Fibroblast of lung (primary cell): ENCODE measurements at regions not wholly inside any gene's neighbourhood (a gene's known extent, or its start where the extent isn't known, plus 50 kb on each side); places are given as distances from the start of the nearest gene placed in this dataset.

Experiments used
- DNase-seq, 2 donors: peaks; one replicate each; pipeline versions ENCODE4 v3.0.0 to v3.0.0-alpha.2; 2010; ENCODE audit warnings: low read depth in 2 of 2
- H2AFZ ChIP-seq: 2 replicates; pipeline ENCODE4 v1.5.1; 2012; ENCODE audit warnings: low read length, control low read depth, inconsistent platforms
- H3K27ac ChIP-seq: 2 replicates; pipeline ENCODE4 v1.5.1; 2011; ENCODE audit warnings: low read length, control low read depth; ENCODE audit not compliant: insufficient read depth
- H3K27me3 ChIP-seq: 2 replicates; pipeline ENCODE4 v1.5.1; 2011; ENCODE audit warnings: mild to moderate bottlenecking, low read length; ENCODE audit not compliant: control insufficient read depth, insufficient read depth
- H3K36me3 ChIP-seq: 2 replicates; pipeline ENCODE4 v1.5.1; 2011; ENCODE audit warnings: low read length; ENCODE audit not compliant: control insufficient read depth, insufficient read depth
- H3K4me1 ChIP-seq: 2 replicates; pipeline ENCODE4 v1.5.1; 2011; ENCODE audit warnings: low read length; ENCODE audit not compliant: control insufficient read depth, insufficient read depth; ENCODE audit errors: extremely low read depth
- H3K4me2 ChIP-seq: 2 replicates; pipeline ENCODE4 v1.5.1; 2011; ENCODE audit warnings: low read length, control low read depth; ENCODE audit not compliant: insufficient read depth; ENCODE audit errors: extremely low read depth
- H3K4me3 ChIP-seq, 4 experiments: fragments of 200-600 bp in 1 of 4; sonication (generic) in 1 of 4; replicated peaks in 1 of 4; 2 replicates each; pipeline ENCODE4 v1.5.1; 2011 to 2016; ENCODE audit warnings: low read length in 4 of 4, low read depth in 3 of 4, mild to moderate bottlenecking in 3 of 4, control low read depth in 2 of 4, inconsistent platforms in 1 of 4, mixed read lengths in 1 of 4; ENCODE audit not compliant: insufficient read depth in 1 of 4; ENCODE audit errors: control extremely low read depth in 1 of 4
- H3K79me2 ChIP-seq: 2 replicates; pipeline ENCODE4 v1.5.1; 2012; ENCODE audit warnings: mild to moderate bottlenecking, low read length, inconsistent platforms; ENCODE audit not compliant: control insufficient read depth, insufficient read depth
- H3K9ac ChIP-seq: 2 replicates; pipeline ENCODE4 v1.5.1; 2011; ENCODE audit warnings: mild to moderate bottlenecking, low read length, control low read depth; ENCODE audit not compliant: insufficient read depth
- H3K9me3 ChIP-seq: 2 replicates; pipeline ENCODE4 v1.5.1; 2012; ENCODE audit warnings: low read depth, low read length; ENCODE audit not compliant: control insufficient read depth, insufficient read depth
- H4K20me1 ChIP-seq: 2 replicates; pipeline ENCODE4 v1.5.1; 2011; ENCODE audit warnings: low read length; ENCODE audit not compliant: control insufficient read depth, insufficient read depth; ENCODE audit errors: extremely low read depth
- CTCF ChIP-seq, 2 donors: IDR thresholded peaks in 1 of 2; conservative IDR thresholded peaks in 1 of 2; 1 replicate in 1 of 2; 2 replicates in 1 of 2; pipeline ENCODE4 v1.5.1; 2011 to 2012; ENCODE audit warnings: low read length in 2 of 2, control low read depth in 1 of 2, inconsistent platforms in 1 of 2, low read depth in 1 of 2, mild to moderate bottlenecking in 1 of 2
- EZH2 ChIP-seq: IDR thresholded peaks from 2 replicates; pipeline ENCODE4 v1.5.1; 2012; ENCODE audit warnings: low read length, control low read depth, mild to moderate bottlenecking; ENCODE audit errors: missing control alignments

GRCh38 chr20:51869002-51869401 is 66.7 kb upstream of the SALL4 start:
- Histone ChIP-seq H3K9ac (no peak overlapping the region), H4K20me1 (no peaks in the 10 kb centered on the region), H3K9me3 (no peaks in the 10 kb centered on the region), H3K4me3 (no peak overlapping the region), H3K4me2 (no peak overlapping the region), H3K4me1 (no peaks in the 10 kb centered on the region), H3K27me3 (peaks cover 3% of the 10 kb centered on the region), H3K79me2 (no peaks in the 10 kb centered on the region), H3K27ac (no peak overlapping the region), H3K36me3 (no peaks in the 10 kb centered on the region), H2AFZ (no peak overlapping the region)
- DNase-seq, result no peak
- no peak for TF ChIP-seq CTCF (conservative IDR thresholded peaks at IDR 0.05 in 1 of 2, IDR thresholded peaks at IDR 0.05 in 1 of 2; ENCODE audit: low read depth in 1 of 2, low read length in 2 of 2)

GRCh38 chr20:51867251-51867650 is 64.9 kb upstream of the SALL4 start:
- DNase-seq, result no peak
- no peak overlapping the region for H3K9ac ChIP-seq
- no peak overlapping the region for H3K4me2 ChIP-seq
- H4K20me1 ChIP-seq, result no peaks in the 10 kb centered on the region
- no peaks in the 10 kb centered on the region for H3K36me3 ChIP-seq
- no peaks in the 10 kb centered on the region for H3K27me3 ChIP-seq
- no peak overlapping the region for H2AFZ ChIP-seq
- H3K9me3 ChIP-seq, result no peaks in the 10 kb centered on the region
- H3K4me3 ChIP-seq, result no peak overlapping the region
- no peak overlapping the region for H3K27ac ChIP-seq
- no peaks in the 10 kb centered on the region for H3K79me2 ChIP-seq
- TF ChIP-seq CTCF (conservative IDR thresholded peaks at IDR 0.05 in 1 of 2, IDR thresholded peaks at IDR 0.05 in 1 of 2; ENCODE audit: low read depth in 1 of 2, low read length in 2 of 2) (no peak), EZH2 (no peak)
- H3K4me1 ChIP-seq, result no peaks in the 10 kb centered on the region

- Histone ChIP-seq H3K4me2 (no peak overlapping the region), H3K4me1 (no peaks in the 10 kb centered on the region), H3K27me3 (no peaks in the 10 kb centered on the region), H3K79me2 (no peaks in the 10 kb centered on the region), H3K36me3 (no peaks in the 10 kb centered on the region), H3K27ac (no peak overlapping the region), H3K9ac (no peak overlapping the region), H3K9me3 (no peaks in the 10 kb centered on the region), H2AFZ (no peak overlapping the region), H4K20me1 (no peaks in the 10 kb centered on the region), H3K4me3 (no peak overlapping the region)
- TF ChIP-seq EZH2 (no peak), CTCF (conservative IDR thresholded peaks at IDR 0.05 in 1 of 2, IDR thresholded peaks at IDR 0.05 in 1 of 2; ENCODE audit: low read depth in 1 of 2, low read length in 2 of 2) (no peak)
- DNase-seq, result no peak
These were observed 62.6 kb upstream of the SALL4 start for GRCh38 chr20:51864967-51865366.
